Breast epithelium (tissue), 4 donors: ENCODE measurements at regions not wholly inside any gene's neighbourhood (a gene's known extent, or its start where the extent isn't known, plus 50 kb on each side); places are given as distances from the start of the nearest gene placed in this dataset.
"Not testable (repeated sequence)": the region's sequence is repeated elsewhere in the genome, so short reads cannot be mapped to it uniquely, and the experiment has no call there.

ENCODE experiments used
- DNase-seq, 2 donors: peaks; one replicate each; pipeline ENCODE4 v3.0.0-alpha.2; 2019; ENCODE audit warnings: low spot score in 2 of 2
- H3K27ac ChIP-seq, 2 donors: fragments of 200-600 bp; sonication (generic) in 1 of 2; one replicate each; pipeline ENCODE4 v1.5.1; 2016 to 2019; ENCODE audit warnings: mild to moderate bottlenecking in 1 of 2
- H3K27me3 ChIP-seq, 2 donors: fragments of 200-600 bp; sonication (generic) in 1 of 2; one replicate each; pipeline versions ENCODE4 v1.5.1 to v1.6.0; 2017 to 2019; ENCODE audit warnings: control low read depth in 1 of 2, mild to moderate bottlenecking in 1 of 2
- H3K36me3 ChIP-seq: fragments of 200-600 bp; one replicate; pipeline ENCODE4 v1.5.1; 2019
- H3K4me1 ChIP-seq, 2 donors: fragments of 200-600 bp; sonication (generic); one replicate each; pipeline ENCODE4 v1.5.1; 2016 to 2019; ENCODE audit warnings: control low read depth in 1 of 2
- H3K4me3 ChIP-seq, 3 donors: fragments of 200-600 bp; sonication (generic); 1 replicate in 2 of 3; 2 replicates in 1 of 3; pipeline ENCODE4 v1.5.1; 2016 to 2019; ENCODE audit warnings: mild to moderate bottlenecking in 3 of 3, moderate library complexity in 2 of 3
- H3K9me3 ChIP-seq, 2 donors: fragments of 200-600 bp; sonication (generic) in 1 of 2; one replicate each; pipeline ENCODE4 v1.5.1; 2016 to 2019; ENCODE audit warnings: control low read depth in 1 of 2
- CTCF ChIP-seq, 3 donors: fragments of 450-650 bp; IDR thresholded peaks; one replicate each; pipeline ENCODE4 v1.5.1; 2016 to 2017; ENCODE audit warnings: antibody characterized with exemption in 3 of 3, mild to moderate bottlenecking in 3 of 3, moderate library complexity in 3 of 3
- POLR2A ChIP-seq: fragments of 450-650 bp; IDR thresholded peaks from one replicate; pipeline ENCODE4 v1.6.1; 2016; ENCODE audit warnings: antibody characterized with exemption, mild to moderate bottlenecking, moderate library complexity
- POLR2AphosphoS5 ChIP-seq, 3 donors: sonication (generic); formaldehyde crosslinking; IDR thresholded peaks; one replicate each; pipeline ENCODE4 v1.6.1; 2017; ENCODE audit warnings: antibody characterized with exemption in 3 of 3
- intact Hi-C: fragments of 100-400 bp; cut with DNase I; formaldehyde crosslinking; loops from one replicate; pipeline ENCODE4 v1.15.1; 2023; ENCODE audit warnings: low total_unique reads

- intact Hi-C loops: loop anchor here (10.0 kb wide), 1 partner anchor 1751 kb away; no protein-coding TSS in a partner anchor
- DNase-seq: no peak
- TF ChIP-seq POLR2A: no peak
- TF ChIP-seq POLR2AphosphoS5 (IDR thresholded peaks at IDR 0.05): no peak
- TF ChIP-seq CTCF (IDR thresholded peaks at IDR 0.05): no peak
- Histone ChIP-seq H3K27me3 (no peaks in the 10 kb centered on the region), H3K9me3 (peaks cover 0 to 5% of the 10 kb centered on the region in 2 donors), H3K36me3 (no peaks in the 10 kb centered on the region), H3K4me1 (no peaks in the 10 kb centered on the region), H3K27ac (no peak overlapping the region), H3K4me3 (no peak overlapping the region)
These were observed 103.9 kb upstream of the KITLG start for GRCh38 chr12:88684170-88684569.

GRCh38 chr12:88683628-88684027 is 103.4 kb upstream of the KITLG start:
- no peaks in the 10 kb centered on the region for H3K36me3 ChIP-seq
- intact Hi-C loops: loop anchor here (10.0 kb wide), 1 partner anchor 1751 kb away; no protein-coding TSS in a partner anchor
- peaks cover 0 to 5% of the 10 kb centered on the region in 2 donors for H3K9me3 ChIP-seq
- TF ChIP-seq POLR2A: no peak
- no peak for TF ChIP-seq POLR2AphosphoS5 (IDR thresholded peaks at IDR 0.05)
- no peak for TF ChIP-seq CTCF (IDR thresholded peaks at IDR 0.05)
- H3K27me3 ChIP-seq: no peaks in the 10 kb centered on the region
- no peak overlapping the region for H3K4me3 ChIP-seq
- DNase-seq: no peak
- no peak overlapping the region for H3K27ac ChIP-seq
- H3K4me1 ChIP-seq: no peaks in the 10 kb centered on the region

GRCh38 chr12:88681271-88681670 is 101.0 kb upstream of the KITLG start:
- no peaks in the 10 kb centered on the region for H3K27me3 ChIP-seq
- no peaks in the 10 kb centered on the region for H3K4me1 ChIP-seq
- no peak overlapping the region for H3K27ac ChIP-seq
- intact Hi-C loops: loop anchor here (10.0 kb wide), 1 partner anchor 1754 kb away; no protein-coding TSS in a partner anchor
- no peak overlapping the region for H3K4me3 ChIP-seq
- no peaks in the 10 kb centered on the region for H3K36me3 ChIP-seq
- no peak for TF ChIP-seq POLR2A
- H3K9me3 ChIP-seq: no peaks in the 10 kb centered on the region
- DNase-seq: no peak

GRCh38 chr12:88677464-88677863 is 97.2 kb upstream of the KITLG start:
- no peaks in the 10 kb centered on the region for H3K9me3 ChIP-seq
- no peaks in the 10 kb centered on the region for H3K4me1 ChIP-seq
- intact Hi-C loops: no loop called here
- H3K4me3 ChIP-seq: no peak overlapping the region
- no peak for DNase-seq
- no peak overlapping the region for H3K27ac ChIP-seq
- no peaks in the 10 kb centered on the region for H3K36me3 ChIP-seq
- H3K27me3 ChIP-seq: no peaks in the 10 kb centered on the region
- no peak for TF ChIP-seq POLR2AphosphoS5 (IDR thresholded peaks at IDR 0.05)
- TF ChIP-seq POLR2A: no peak
- no peak for TF ChIP-seq CTCF (IDR thresholded peaks at IDR 0.05)

- H3K9me3 ChIP-seq, H3K27ac ChIP-seq, H3K4me1 ChIP-seq, H3K36me3 ChIP-seq, DNase-seq, H3K27me3 ChIP-seq, H3K4me3 ChIP-seq, intact Hi-C loops: not testable (repeated sequence)
These were observed 87.3 kb upstream of the KITLG start for GRCh38 chr12:88667615-88668014.

- Histone ChIP-seq H3K4me1 (no peaks in the 10 kb centered on the region), H3K36me3 (no peaks in the 10 kb centered on the region), H3K27ac (no peak overlapping the region), H3K9me3 (no peaks in the 10 kb centered on the region), H3K27me3 (no peaks in the 10 kb centered on the region), H3K4me3 (no peak overlapping the region)
- no peak for TF ChIP-seq POLR2AphosphoS5 (IDR thresholded peaks at IDR 0.05)
- TF ChIP-seq POLR2A: no peak
- no peak for TF ChIP-seq CTCF (IDR thresholded peaks at IDR 0.05)
- DNase-seq: no peak
- intact Hi-C loops: no loop called here
These were observed 84.8 kb upstream of the KITLG start for GRCh38 chr12:88665071-88665470.
